HEK293T (cell line): ENCODE measurements at regions not wholly inside any gene's neighbourhood (a gene's known extent, or its start where the extent isn't known, plus 50 kb on each side); places are given as distances from the start of the nearest gene placed in this dataset.
"Not testable (repeated sequence)": the region's sequence is repeated elsewhere in the genome, so short reads cannot be mapped to it uniquely, and the experiment has no call there.

Experiments used
- CTCF ChIA-PET: fragments of 350-600 bp; formaldehyde crosslinking; extraction: SDS; loops from one replicate; lab custom pipeline; 2021; ENCODE audit warnings: antibody characterized with exemption, inconsistent platforms; lab: Yijun Ruan, JAX
- POLR2A ChIA-PET: fragments of 350-600 bp; formaldehyde crosslinking; extraction: SDS; loops from one replicate; lab custom pipeline; 2020; ENCODE audit warnings: antibody characterized with exemption, inconsistent platforms; lab: Yijun Ruan, JAX
- DNase-seq: peaks from one replicate; pipeline ENCODE4 v3.0.0; 2012; ENCODE audit warnings: mixed read lengths; ENCODE audit errors: extremely low spot score
- ARNT ChIP-seq: fragments of 450-650 bp; IDR thresholded peaks from 2 replicates; pipeline ENCODE4 v1.6.1; 2017; ENCODE audit warnings: mild to moderate bottlenecking
- BHLHE40 ChIP-seq: fragments of 450-650 bp; IDR thresholded peaks from 2 replicates; pipeline ENCODE4 v1.6.1; 2016; ENCODE audit warnings: mild to moderate bottlenecking, moderate library complexity, borderline replicate concordance
- CTBP1 ChIP-seq: fragments of 450-650 bp; IDR thresholded peaks from 2 replicates; pipeline ENCODE4 v1.6.1; 2016; ENCODE audit warnings: borderline replicate concordance
- ELF4 ChIP-seq: fragments of 450-650 bp; IDR thresholded peaks from 2 replicates; pipeline ENCODE4 v1.6.1; 2017; ENCODE audit warnings: antibody characterized with exemption
- FOXA1 ChIP-seq: fragments of 450-650 bp; IDR thresholded peaks from 2 replicates; pipeline ENCODE4 v1.6.1; 2016; ENCODE audit warnings: mild to moderate bottlenecking
- FOXK2 ChIP-seq: fragments of 450-650 bp; IDR thresholded peaks from 2 replicates; pipeline ENCODE4 v1.6.1; 2016; ENCODE audit warnings: mild to moderate bottlenecking
- FOXM1 ChIP-seq: fragments of 450-650 bp; IDR thresholded peaks from 2 replicates; pipeline ENCODE4 v1.6.1; 2017; ENCODE audit warnings: mild to moderate bottlenecking, borderline replicate concordance
- HDGF ChIP-seq: fragments of 450-650 bp; IDR thresholded peaks from 2 replicates; pipeline ENCODE4 v1.6.1; 2017; ENCODE audit warnings: antibody characterized with exemption, borderline replicate concordance
- L3MBTL2 ChIP-seq: fragments of 450-650 bp; conservative IDR thresholded peaks from 2 replicates; pipeline ENCODE4 v1.6.1; 2016; ENCODE audit warnings: mild to moderate bottlenecking
- LEF1 ChIP-seq: fragments of 450-650 bp; IDR thresholded peaks from 2 replicates; pipeline ENCODE4 v1.6.1; 2017; ENCODE audit warnings: mild to moderate bottlenecking, borderline replicate concordance
- NFRKB ChIP-seq: fragments of 450-650 bp; IDR thresholded peaks from 2 replicates; pipeline ENCODE4 v1.6.1; 2016; ENCODE audit warnings: mild to moderate bottlenecking, moderate library complexity
- PKNOX1 ChIP-seq: fragments of 450-650 bp; IDR thresholded peaks from 2 replicates; pipeline ENCODE4 v1.6.1; 2016
- SP1 ChIP-seq: fragments of 450-650 bp; IDR thresholded peaks from 2 replicates; pipeline ENCODE4 v1.6.1; 2017
- SUZ12 ChIP-seq: fragments of 450-650 bp; IDR thresholded peaks from 2 replicates; pipeline ENCODE4 v1.6.1; 2016; ENCODE audit warnings: mild to moderate bottlenecking
- TARDBP ChIP-seq: fragments of 450-650 bp; IDR thresholded peaks from 2 replicates; pipeline ENCODE4 v1.6.1; 2016
- ZNF384 ChIP-seq: fragments of 450-650 bp; IDR thresholded peaks from 2 replicates; pipeline ENCODE4 v1.6.1; 2016

- no peak for DNase-seq
- POLR2A ChIA-PET: no interaction called here
- CTCF ChIA-PET: no interaction called here
- TF ChIP-seq TARDBP (no peak), SUZ12 (no peak)
Measured at GRCh38 chr5:12870872-12871539, 966.8 kb upstream of the CTNND2 start.

- no peak for TF ChIP-seq BHLHE40
- POLR2A ChIA-PET: no interaction called here
- CTCF ChIA-PET: no interaction called here
- DNase-seq: no peak
Measured at GRCh38 chr5:12865529-12865928, 961.3 kb upstream of the CTNND2 start.

GRCh38 chr5:12861886-12862654 lies 957.8 kb upstream of the CTNND2 start:
- no peak for TF ChIP-seq ZNF384
- no peak for TF ChIP-seq LEF1
- no peak for TF ChIP-seq ARNT
- no peak for TF ChIP-seq TARDBP
- no peak for TF ChIP-seq PKNOX1
- no peak for TF ChIP-seq FOXK2
- TF ChIP-seq SP1: no peak
- TF ChIP-seq HDGF: no peak
- no peak for TF ChIP-seq CTBP1
- no peak for TF ChIP-seq L3MBTL2
- no peak for TF ChIP-seq NFRKB
- no peak for TF ChIP-seq ELF4
- no peak for TF ChIP-seq FOXA1
- TF ChIP-seq FOXM1: no peak
- no peak for TF ChIP-seq SUZ12
- ChIA-PET CTCF (no interaction called here), POLR2A (no interaction called here)
- no peak for DNase-seq

GRCh38 chr5:12856105-12856504 lies 951.9 kb upstream of the CTNND2 start:
- DNase-seq, CTCF ChIA-PET, POLR2A ChIA-PET: not testable (repeated sequence)

DNA sequence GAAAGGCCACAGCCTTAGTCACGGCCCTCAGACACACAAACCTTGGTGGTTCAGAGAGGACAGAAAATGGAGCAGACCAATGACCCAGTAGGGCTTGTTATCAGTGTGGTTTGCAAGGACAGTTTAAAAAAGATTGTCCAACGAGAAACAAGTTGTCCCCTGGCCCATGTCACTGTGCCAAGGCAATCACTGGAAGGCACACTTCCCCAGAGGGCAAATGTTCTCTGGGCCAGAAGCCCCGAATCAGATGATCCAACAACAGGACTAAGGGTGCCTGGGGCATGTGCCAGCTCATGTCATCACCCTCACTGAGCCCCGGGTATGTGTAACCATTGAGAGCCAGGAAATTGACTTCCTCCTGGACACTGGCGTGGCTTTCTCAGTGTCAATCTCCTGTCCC lies 950.1 kb upstream of the CTNND2 start:
- ChIA-PET CTCF (no interaction called here), POLR2A (no interaction called here)
- TF ChIP-seq PKNOX1: no peak
- no peak for TF ChIP-seq SP1
- TF ChIP-seq FOXK2: no peak
- TF ChIP-seq NFRKB: no peak
- no peak for TF ChIP-seq SUZ12
- no peak for TF ChIP-seq BHLHE40
- no peak for TF ChIP-seq FOXM1
- no peak for TF ChIP-seq ARNT
- no peak for TF ChIP-seq LEF1
- no peak for TF ChIP-seq ZNF384
- TF ChIP-seq HDGF: no peak
- TF ChIP-seq CTBP1: no peak
- TF ChIP-seq FOXA1: no peak
- TF ChIP-seq L3MBTL2: no peak
- no peak for TF ChIP-seq ELF4
- no peak for TF ChIP-seq TARDBP
- DNase-seq: no peak

- no peak for TF ChIP-seq NFRKB
- no peak for TF ChIP-seq ELF4
- TF ChIP-seq ZNF384: no peak
- no peak for TF ChIP-seq SUZ12
- TF ChIP-seq SP1: no peak
- TF ChIP-seq PKNOX1: no peak
- no peak for TF ChIP-seq CTBP1
- TF ChIP-seq TARDBP: no peak
- no peak for TF ChIP-seq BHLHE40
- TF ChIP-seq L3MBTL2: no peak
- no peak for TF ChIP-seq FOXK2
- no peak for TF ChIP-seq ARNT
- TF ChIP-seq LEF1: no peak
- TF ChIP-seq HDGF: no peak
- TF ChIP-seq FOXM1: no peak
- TF ChIP-seq FOXA1: no peak
- CTCF ChIA-PET: no interaction called here
- POLR2A ChIA-PET: no interaction called here
- DNase-seq: no peak
Measured at GRCh38 chr5:12851761-12852160, 947.5 kb upstream of the CTNND2 start.

DNA sequence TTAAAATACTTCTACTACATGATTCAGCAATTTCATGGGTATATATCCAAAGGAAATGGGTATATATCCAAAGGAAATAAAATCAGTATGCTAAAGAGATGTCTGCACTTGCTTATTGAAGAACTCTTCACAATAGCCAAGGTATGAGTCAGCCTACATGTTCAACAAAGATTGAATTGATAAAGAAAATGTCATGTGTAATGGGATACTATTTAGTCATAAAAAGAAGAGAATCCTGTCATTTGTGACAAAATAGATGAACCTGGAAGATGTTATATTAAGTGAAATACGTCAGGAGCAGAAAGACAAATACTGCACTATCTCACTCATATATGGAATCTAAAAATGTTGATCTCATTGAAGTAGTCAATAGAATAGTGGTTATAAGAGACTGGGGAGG lies 944.5 kb upstream of the CTNND2 start:
- ChIA-PET POLR2A (no interaction called here), CTCF (no interaction called here)
- no peak for DNase-seq
- TF ChIP-seq ZNF384: no peak
- TF ChIP-seq ARNT: no peak
- TF ChIP-seq L3MBTL2: no peak
- no peak for TF ChIP-seq FOXA1
- no peak for TF ChIP-seq FOXM1
- TF ChIP-seq SUZ12: no peak
- TF ChIP-seq BHLHE40: no peak
